ENCODE measurements at regions not wholly inside any gene's neighbourhood (a gene's known extent, or its start where the extent isn't known, plus 50 kb on each side); places are given as distances from the start of the nearest gene placed in this dataset.

DNA sequence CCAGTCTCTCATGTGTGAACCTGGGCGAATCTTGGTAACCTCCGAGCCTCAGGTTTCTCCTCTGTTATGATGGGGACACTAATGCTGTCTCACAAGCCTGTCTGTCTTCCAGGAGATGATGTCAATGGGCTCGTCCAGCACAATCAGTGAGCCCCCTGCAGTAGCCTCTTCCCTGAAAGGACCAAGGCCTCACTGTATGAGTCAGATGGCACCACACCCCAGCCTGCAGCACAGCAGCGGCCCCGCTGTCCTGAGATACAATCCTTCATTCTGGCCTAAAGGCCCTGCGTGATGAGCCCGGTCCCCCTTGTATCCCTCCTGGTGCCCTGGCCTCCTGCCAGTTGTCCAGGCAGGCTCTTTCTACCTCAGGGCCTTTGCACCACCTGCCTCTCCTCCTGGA, 234.4 kb downstream of the IRF8 start:
- Histone ChIP-seq H3K27me3 (ENCODE audit: low read length) (no peaks in the 10 kb centered on the region), H3K9me3 (ENCODE audit: low read length) (no peaks in the 10 kb centered on the region), H3K4me3 (ENCODE audit: low read length) (no peak overlapping the region), H3K79me2 (ENCODE audit: low read length) (no peaks in the 10 kb centered on the region), H3K4me2 (ENCODE audit: low read depth, low read length, poor library complexity, severe bottlenecking) (no peak overlapping the region), H3K4me1 (ENCODE audit: low read length) (no peaks in the 10 kb centered on the region), H3K9me2 (replicated peaks; ENCODE audit: insufficient read depth, low read length) (no peaks in the 10 kb centered on the region), H3K9ac (ENCODE audit: low read length) (no peak overlapping the region), H3K36me3 (ENCODE audit: insufficient read depth, low read length) (no peaks in the 10 kb centered on the region), H4K20me1 (ENCODE audit: insufficient read depth, low read depth, low read length) (no peaks in the 10 kb centered on the region), H2AFZ (ENCODE audit: low read length) (no peak overlapping the region), H3K27ac (ENCODE audit: low read length) (no peak overlapping the region)
- DNase-seq = no peak

DNA sequence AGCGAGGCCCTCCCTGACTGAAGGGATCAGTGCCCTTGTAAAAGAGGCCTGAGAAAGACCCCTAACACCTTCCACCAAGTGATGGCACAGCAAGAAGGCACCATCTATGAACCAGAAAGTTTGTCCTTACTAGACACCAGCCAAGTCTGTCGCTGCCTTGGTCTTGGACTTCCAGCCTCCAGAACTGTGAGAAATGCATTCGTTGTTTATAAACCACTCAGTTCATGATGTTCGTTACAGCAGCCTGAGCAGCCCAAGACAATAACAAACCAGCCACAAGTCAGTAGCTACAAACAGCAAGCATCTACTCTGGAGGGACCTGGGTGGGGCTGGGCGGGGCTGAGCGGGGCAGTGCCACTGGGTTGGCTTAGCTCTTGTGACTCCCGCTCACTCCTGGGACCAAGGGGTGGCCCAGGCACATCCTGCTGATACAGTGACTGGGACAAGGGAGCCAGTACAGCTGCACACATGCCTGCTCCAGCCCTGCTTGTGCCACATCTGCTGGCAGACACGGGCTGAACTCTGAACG, 234.9 kb downstream of the IRF8 start:
- DNase-seq = no peak
- Histone ChIP-seq H3K36me3 (ENCODE audit: insufficient read depth, low read length) (no peaks in the 10 kb centered on the region), H3K27me3 (ENCODE audit: low read length) (no peaks in the 10 kb centered on the region), H2AFZ (ENCODE audit: low read length) (no peak overlapping the region), H4K20me1 (ENCODE audit: insufficient read depth, low read depth, low read length) (no peaks in the 10 kb centered on the region), H3K4me3 (ENCODE audit: low read length) (no peak overlapping the region), H3K9me2 (replicated peaks; ENCODE audit: insufficient read depth, low read length) (no peaks in the 10 kb centered on the region), H3K27ac (ENCODE audit: low read length) (no peak overlapping the region), H3K9ac (ENCODE audit: low read length) (no peak overlapping the region), H3K4me1 (ENCODE audit: low read length) (no peaks in the 10 kb centered on the region), H3K4me2 (ENCODE audit: low read depth, low read length, poor library complexity, severe bottlenecking) (no peak overlapping the region), H3K9me3 (ENCODE audit: low read length) (no peaks in the 10 kb centered on the region), H3K79me2 (ENCODE audit: low read length) (no peaks in the 10 kb centered on the region)

DNA sequence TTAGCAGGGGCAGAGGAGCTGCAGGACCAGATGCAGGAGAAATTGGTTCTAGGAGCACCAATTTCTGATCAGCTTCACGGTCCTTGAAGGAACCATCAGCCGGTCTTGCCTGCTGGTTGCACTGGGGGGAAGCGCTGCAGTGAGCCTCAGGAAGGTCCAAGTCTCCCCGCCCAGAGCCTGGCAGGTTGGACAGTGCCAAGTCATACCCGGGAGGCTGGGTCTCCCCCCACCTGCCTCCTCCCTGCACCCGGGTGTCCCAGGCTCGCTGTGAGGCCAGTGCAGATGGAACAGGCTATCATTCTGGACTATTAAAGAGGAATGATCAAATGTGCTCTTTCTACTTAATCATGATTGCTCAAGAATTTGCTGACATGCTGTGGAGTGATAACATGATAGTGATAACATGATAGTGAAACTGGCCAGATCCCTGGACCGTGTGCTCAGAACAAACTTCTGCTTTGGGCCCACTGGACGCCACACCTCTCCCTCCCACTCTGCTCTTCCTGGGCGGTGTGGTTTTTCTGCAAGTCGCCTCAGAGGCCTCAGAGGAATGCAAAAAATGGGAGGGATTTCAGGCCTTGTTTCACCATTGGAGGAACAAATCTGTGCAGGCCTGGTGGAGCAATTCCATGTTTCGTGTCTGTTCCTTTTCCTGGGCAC, 236.0 kb downstream of the IRF8 start:
- Histone ChIP-seq H3K4me3 (ENCODE audit: low read length) (no peak overlapping the region), H3K36me3 (ENCODE audit: insufficient read depth, low read length) (no peaks in the 10 kb centered on the region), H3K79me2 (ENCODE audit: low read length) (no peaks in the 10 kb centered on the region), H3K4me1 (ENCODE audit: low read length) (no peaks in the 10 kb centered on the region), H3K4me2 (ENCODE audit: low read depth, low read length, poor library complexity, severe bottlenecking) (no peak overlapping the region), H3K9ac (ENCODE audit: low read length) (no peak overlapping the region), H3K27ac (ENCODE audit: low read length) (no peak overlapping the region), H4K20me1 (ENCODE audit: insufficient read depth, low read depth, low read length) (no peaks in the 10 kb centered on the region), H3K9me2 (replicated peaks; ENCODE audit: insufficient read depth, low read length) (no peaks in the 10 kb centered on the region), H3K9me3 (ENCODE audit: low read length) (no peaks in the 10 kb centered on the region), H3K27me3 (ENCODE audit: low read length) (0 out of 2 replicates have a peak, but pooled peaks cover 4% of the 10 kb centered on the region), H2AFZ (ENCODE audit: low read length) (no peak overlapping the region)
- no peak for DNase-seq

DNA sequence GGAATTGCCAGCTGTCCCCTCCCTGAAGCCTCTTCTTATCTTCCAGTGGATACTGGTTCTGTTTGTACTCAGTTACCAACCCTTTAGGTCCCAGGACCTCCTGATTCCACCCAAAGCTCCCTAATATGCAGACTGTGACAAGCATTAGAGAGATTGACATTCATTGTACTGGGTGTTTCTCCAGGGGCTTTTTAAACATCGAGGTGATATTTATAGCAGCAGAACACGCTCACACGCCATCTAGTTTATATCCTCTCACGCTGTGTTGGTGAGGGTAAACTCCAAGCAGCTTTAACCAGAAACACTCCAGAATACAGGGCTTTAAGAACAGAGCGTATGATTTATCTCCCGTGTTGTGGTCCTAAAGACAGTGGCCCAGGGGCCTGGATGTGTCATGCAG, 238.4 kb downstream of the IRF8 start:
- H3K4me1 ChIP-seq (ENCODE audit: low read length) = no peaks in the 10 kb centered on the region
- no peak overlapping the region for H3K4me3 ChIP-seq (ENCODE audit: low read length)
- H4K20me1 ChIP-seq (ENCODE audit: insufficient read depth, low read depth, low read length) = no peaks in the 10 kb centered on the region
- H3K79me2 ChIP-seq (ENCODE audit: low read length) = no peaks in the 10 kb centered on the region
- DNase-seq = no peak
- no peaks in the 10 kb centered on the region for H3K9me2 ChIP-seq (replicated peaks; ENCODE audit: insufficient read depth, low read length)
- no peak overlapping the region for H2AFZ ChIP-seq (ENCODE audit: low read length)
- no peaks in the 10 kb centered on the region for H3K36me3 ChIP-seq (ENCODE audit: insufficient read depth, low read length)
- no peak overlapping the region for H3K4me2 ChIP-seq (ENCODE audit: low read depth, low read length, poor library complexity, severe bottlenecking)
- H3K9ac ChIP-seq (ENCODE audit: low read length) = no peak overlapping the region
- no peak overlapping the region for H3K27ac ChIP-seq (ENCODE audit: low read length)
- H3K27me3 ChIP-seq (ENCODE audit: low read length) = peaks cover 8% of the 10 kb centered on the region; the same call in 1 of the 2 replicates
- H3K9me3 ChIP-seq (ENCODE audit: low read length) = no peaks in the 10 kb centered on the region

DNA sequence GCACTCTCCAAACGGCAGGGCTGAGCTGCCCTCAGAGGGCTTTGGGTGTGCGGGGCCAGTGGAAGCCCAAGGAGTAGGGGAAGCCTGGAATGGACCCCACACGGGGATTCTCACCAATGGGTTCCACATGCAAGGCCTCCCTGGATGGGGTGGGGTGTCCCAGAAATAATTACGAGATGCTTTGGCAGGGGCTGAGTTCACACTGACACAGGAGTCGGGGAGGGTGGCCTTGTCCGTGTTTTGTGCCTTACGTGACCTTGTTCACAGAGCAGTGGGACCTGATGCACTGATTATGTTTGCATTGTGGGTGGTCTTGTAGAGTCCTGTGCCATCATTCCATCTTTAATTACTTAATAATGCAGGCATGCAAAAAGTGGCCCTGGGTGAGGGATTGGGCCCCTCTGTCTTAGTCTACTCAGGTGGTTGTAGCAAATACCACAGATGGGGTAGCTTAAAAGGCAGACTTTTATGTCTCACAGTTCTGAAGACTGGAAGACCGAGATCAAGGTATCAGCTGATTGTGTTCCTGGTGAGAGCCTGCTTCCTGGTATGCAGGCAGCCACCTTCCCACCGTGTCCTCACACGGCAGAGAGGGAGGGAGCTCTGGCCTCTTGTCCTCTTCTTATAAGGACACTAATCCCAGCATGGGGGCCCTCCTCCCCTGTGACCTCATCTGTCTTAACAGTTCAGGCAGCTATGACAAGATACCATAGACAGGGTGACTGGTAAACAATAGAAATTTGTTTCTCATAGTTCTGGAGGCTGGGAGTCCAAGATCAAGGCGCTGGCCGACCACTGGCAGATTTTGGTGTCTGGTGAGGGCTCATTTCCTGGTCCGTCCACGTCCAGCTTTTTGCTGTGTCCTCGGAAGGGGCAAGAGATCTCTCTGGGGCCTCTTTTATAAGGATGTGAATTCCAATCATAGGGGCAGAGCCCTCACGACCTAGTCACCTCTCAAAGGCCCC, 239.4 kb downstream of the IRF8 start:
- H3K4me1 ChIP-seq (ENCODE audit: low read length) = no peaks in the 10 kb centered on the region
- H3K27ac ChIP-seq (ENCODE audit: low read length) = no peak overlapping the region
- H3K9me2 ChIP-seq (replicated peaks; ENCODE audit: insufficient read depth, low read length) = no peaks in the 10 kb centered on the region
- no peak overlapping the region for H3K9ac ChIP-seq (ENCODE audit: low read length)
- H3K36me3 ChIP-seq (ENCODE audit: insufficient read depth, low read length) = no peaks in the 10 kb centered on the region
- H3K9me3 ChIP-seq (ENCODE audit: low read length) = no peaks in the 10 kb centered on the region
- no peak overlapping the region for H3K4me3 ChIP-seq (ENCODE audit: low read length)
- DNase-seq = no peak
- no peak overlapping the region for H3K4me2 ChIP-seq (ENCODE audit: low read depth, low read length, poor library complexity, severe bottlenecking)
- H3K79me2 ChIP-seq (ENCODE audit: low read length) = no peaks in the 10 kb centered on the region
- no peaks in the 10 kb centered on the region for H4K20me1 ChIP-seq (ENCODE audit: insufficient read depth, low read depth, low read length)
- H2AFZ ChIP-seq (ENCODE audit: low read length) = no peak overlapping the region
- peaks cover 8% of the 10 kb centered on the region; the same call in 1 of the 2 replicates for H3K27me3 ChIP-seq (ENCODE audit: low read length)

DNA sequence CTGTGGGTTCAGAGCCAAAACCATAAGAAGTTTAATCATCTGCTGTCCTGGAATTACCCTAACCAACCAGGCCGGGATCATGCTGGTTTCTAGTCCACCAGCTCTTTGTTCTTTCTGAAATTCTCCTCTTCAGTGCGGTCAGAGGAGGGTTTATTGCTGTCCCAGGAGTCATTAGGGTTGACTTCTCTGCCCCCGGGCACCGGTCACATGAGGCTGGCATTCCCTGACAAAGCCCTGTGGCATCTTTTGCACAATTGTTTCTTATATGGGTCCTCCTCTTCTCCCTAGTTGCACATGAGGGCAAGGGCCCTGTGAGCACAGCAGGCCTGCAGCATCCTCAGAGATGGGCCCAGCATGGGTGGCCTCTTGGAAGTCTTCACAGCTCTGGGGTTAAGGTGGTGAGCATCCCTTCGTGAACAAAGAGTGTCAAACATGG, 243.9 kb downstream of the IRF8 start:
- no peaks in the 10 kb centered on the region for H3K9me3 ChIP-seq (ENCODE audit: low read length)
- H3K9ac ChIP-seq (ENCODE audit: low read length) = no peak overlapping the region
- H3K9me2 ChIP-seq (replicated peaks; ENCODE audit: insufficient read depth, low read length) = no peaks in the 10 kb centered on the region

DNA sequence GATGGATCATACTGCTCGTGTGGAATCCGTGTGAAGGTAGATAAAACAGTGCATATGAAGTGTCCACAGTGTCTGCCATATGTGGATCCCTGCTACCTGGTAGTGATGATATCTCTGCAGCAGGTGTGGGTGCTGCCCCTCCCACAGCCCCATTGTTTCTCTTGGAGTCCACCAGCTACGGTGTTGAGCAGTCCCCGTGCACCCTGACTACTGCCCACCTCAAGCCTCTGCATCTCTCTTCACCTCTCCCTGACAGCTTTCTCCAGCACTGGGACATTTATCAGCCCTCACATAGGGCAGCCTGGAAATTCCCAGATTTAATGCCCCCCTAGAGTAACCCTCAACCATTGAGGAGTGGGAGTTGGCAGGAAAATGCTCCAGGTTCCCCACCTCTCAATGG, 244.7 kb downstream of the IRF8 start:
- no peak for DNase-seq
- no peaks in the 10 kb centered on the region for H3K79me2 ChIP-seq (ENCODE audit: low read length)
- H3K4me2 ChIP-seq (ENCODE audit: low read depth, low read length, poor library complexity, severe bottlenecking) = no peak overlapping the region
- H3K27me3 ChIP-seq (ENCODE audit: low read length) = peaks cover 8% of the 10 kb centered on the region; the same call in 1 of the 2 replicates
- no peak overlapping the region for H3K27ac ChIP-seq (ENCODE audit: low read length)
- no peak overlapping the region for H3K9ac ChIP-seq (ENCODE audit: low read length)
- no peaks in the 10 kb centered on the region for H3K4me1 ChIP-seq (ENCODE audit: low read length)
- H3K4me3 ChIP-seq (ENCODE audit: low read length) = no peak overlapping the region
- no peaks in the 10 kb centered on the region for H3K9me3 ChIP-seq (ENCODE audit: low read length)
- H3K36me3 ChIP-seq (ENCODE audit: insufficient read depth, low read length) = no peaks in the 10 kb centered on the region
- no peaks in the 10 kb centered on the region for H3K9me2 ChIP-seq (replicated peaks; ENCODE audit: insufficient read depth, low read length)
- no peak overlapping the region for H2AFZ ChIP-seq (ENCODE audit: low read length)
- no peaks in the 10 kb centered on the region for H4K20me1 ChIP-seq (ENCODE audit: insufficient read depth, low read depth, low read length)

More for the DNA sequence above, 243.9 kb downstream of the IRF8 start:
- H3K4me2 ChIP-seq (ENCODE audit: low read depth, low read length, poor library complexity, severe bottlenecking) = no peak overlapping the region
- no peak overlapping the region for H2AFZ ChIP-seq (ENCODE audit: low read length)
- no peaks in the 10 kb centered on the region for H3K4me1 ChIP-seq (ENCODE audit: low read length)
- H3K4me3 ChIP-seq (ENCODE audit: low read length) = no peak overlapping the region
- no peaks in the 10 kb centered on the region for H4K20me1 ChIP-seq (ENCODE audit: insufficient read depth, low read depth, low read length)
- no peak for DNase-seq
- H3K79me2 ChIP-seq (ENCODE audit: low read length) = no peaks in the 10 kb centered on the region
- peaks cover 8% of the 10 kb centered on the region; the same call in 1 of the 2 replicates for H3K27me3 ChIP-seq (ENCODE audit: low read length)
- H3K27ac ChIP-seq (ENCODE audit: low read length) = no peak overlapping the region
- no peaks in the 10 kb centered on the region for H3K36me3 ChIP-seq (ENCODE audit: insufficient read depth, low read length)

DNA sequence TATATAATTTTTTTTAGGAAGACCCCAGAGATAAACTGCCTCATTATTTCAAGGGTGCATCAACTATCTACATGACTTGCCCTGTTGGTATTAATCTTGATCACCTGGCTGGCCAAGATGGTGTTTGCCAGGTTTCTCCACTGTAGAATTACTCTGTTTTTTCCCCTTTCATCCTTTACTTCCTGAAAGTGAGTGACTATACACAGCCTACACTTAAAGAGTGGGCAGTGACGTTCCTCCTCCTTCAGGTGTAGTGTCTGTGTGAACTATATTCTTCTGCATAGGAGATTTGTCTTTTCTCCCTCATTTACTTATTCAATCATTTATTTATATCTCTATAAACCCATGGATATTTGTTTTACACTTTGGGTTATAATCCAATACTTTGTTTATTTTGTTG, 246.7 kb downstream of the IRF8 start:
- no peaks in the 10 kb centered on the region for H4K20me1 ChIP-seq (ENCODE audit: insufficient read depth, low read depth, low read length)
- no peaks in the 10 kb centered on the region for H3K9me3 ChIP-seq (ENCODE audit: low read length)
- H3K36me3 ChIP-seq (ENCODE audit: insufficient read depth, low read length) = no peaks in the 10 kb centered on the region
- H3K27me3 ChIP-seq (ENCODE audit: low read length) = peaks cover 4% of the 10 kb centered on the region; the same call in 1 of the 2 replicates
- H3K4me3 ChIP-seq (ENCODE audit: low read length) = no peak overlapping the region
- H3K4me1 ChIP-seq (ENCODE audit: low read length) = no peaks in the 10 kb centered on the region
- no peak overlapping the region for H3K9ac ChIP-seq (ENCODE audit: low read length)
- no peak overlapping the region for H2AFZ ChIP-seq (ENCODE audit: low read length)
- H3K9me2 ChIP-seq (replicated peaks; ENCODE audit: insufficient read depth, low read length) = no peaks in the 10 kb centered on the region
- no peak for DNase-seq
- no peaks in the 10 kb centered on the region for H3K79me2 ChIP-seq (ENCODE audit: low read length)
- H3K4me2 ChIP-seq (ENCODE audit: low read depth, low read length, poor library complexity, severe bottlenecking) = no peak overlapping the region
- H3K27ac ChIP-seq (ENCODE audit: low read length) = no peak overlapping the region
